Activated CD4-positive, CD25-positive, alpha-beta regulatory T cell treated with anti-CD3 and anti-CD28 coated beads, Interleukin-2, amount 50 U/mL, for 72 hours (primary cell): ENCODE measurements at regions not wholly inside any gene's neighbourhood (a gene's known extent, or its start where the extent isn't known, plus 50 kb on each side); places are given as distances from the start of the nearest gene placed in this dataset.

Experiments
- DNase-seq: peaks from one replicate; pipeline ENCODE4 v3.0.0; 2021

DNA sequence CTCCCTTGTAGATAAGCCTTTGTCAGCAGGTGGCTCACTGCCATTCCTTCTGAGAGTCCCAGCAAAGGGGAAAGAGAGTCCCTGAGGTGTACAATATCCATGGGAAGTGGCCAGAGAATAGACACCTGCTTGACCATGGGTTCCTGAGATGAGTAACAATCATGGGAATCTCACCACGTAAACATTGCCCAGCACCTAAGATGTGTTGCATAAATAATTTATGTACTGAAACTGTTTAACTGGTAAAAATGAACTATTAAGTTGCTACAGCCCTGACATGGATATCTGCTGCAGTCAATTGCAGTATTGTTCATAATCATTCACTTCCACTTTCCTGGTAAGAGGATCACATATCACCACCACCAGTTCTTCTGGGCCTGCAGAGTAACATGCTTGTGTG lies 123.8 kb upstream of the INHBA start:
- no peak for DNase-seq

DNA sequence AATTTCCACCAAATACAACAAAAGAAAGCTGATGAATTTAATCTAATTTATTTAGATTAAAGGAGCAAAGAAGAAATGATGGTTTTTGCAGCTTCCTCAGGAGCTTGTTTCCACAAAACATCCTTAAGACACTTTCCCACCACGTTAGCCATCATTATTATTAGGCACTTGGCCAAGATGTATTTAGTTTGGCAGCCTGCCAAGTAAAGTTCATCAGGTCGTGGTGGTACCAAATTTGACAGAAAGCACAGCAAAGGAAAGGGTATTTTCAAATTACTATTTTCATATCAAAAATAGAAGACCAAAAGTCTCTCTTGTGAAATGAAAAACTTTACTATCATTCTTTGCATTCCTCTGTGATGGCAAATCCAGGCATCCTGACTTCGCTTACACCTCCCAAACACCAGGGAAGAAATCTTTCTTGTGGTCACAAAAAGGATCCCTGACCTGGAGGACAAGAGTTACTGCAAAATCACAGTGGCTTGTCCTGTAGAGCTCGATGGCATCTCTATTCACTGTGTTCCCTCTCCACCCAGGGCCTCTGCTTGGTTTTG lies 123.1 kb upstream of the INHBA start:
- DNase-seq = no peak

DNA sequence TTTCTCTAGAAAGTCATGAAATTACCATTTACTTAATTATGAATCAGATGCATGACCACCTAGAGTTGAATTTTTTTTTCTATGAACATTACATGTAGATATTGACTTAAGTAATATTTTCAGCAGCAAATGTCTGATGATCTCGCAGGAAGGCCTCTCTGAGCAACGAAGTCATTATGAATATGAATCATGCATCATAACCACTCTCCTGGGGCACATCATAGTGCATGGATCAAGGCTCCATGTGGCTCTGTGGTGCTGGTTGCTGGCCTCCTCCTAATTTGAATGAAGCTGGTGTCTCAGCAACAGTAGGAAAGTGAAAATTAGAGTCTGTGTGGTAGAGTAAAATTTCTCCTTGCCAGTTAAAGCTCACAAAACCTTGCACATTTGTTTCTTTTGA lies 121.4 kb upstream of the INHBA start:
- DNase-seq = no peak

DNA sequence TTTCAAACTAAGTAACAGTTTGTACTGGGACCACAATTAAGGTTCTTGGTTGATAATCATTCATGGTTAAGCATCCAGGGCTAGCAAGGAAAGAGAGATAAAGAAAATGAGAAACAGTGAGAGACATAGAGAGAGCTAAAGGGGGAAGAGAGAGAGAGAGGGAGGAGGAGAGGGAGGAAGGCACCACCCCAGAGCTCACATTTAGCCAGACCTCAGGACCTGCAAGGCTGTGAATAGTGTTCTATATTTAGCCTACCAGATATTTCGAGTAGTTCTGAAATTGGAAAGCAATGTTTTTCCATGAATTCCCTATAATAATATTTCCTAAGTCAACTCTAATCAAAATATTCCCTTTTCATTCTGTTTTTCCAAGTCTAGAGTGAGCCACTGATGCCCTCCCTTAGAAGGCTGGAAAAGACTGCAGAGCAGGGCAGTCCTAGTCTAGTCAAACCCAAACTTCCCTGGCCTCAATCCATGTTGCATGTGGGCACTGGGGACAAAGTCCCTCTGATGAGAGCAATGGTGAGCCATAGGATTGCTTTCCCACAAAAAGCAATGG lies 119.4 kb upstream of the INHBA start:
- DNase-seq = no peak

DNA sequence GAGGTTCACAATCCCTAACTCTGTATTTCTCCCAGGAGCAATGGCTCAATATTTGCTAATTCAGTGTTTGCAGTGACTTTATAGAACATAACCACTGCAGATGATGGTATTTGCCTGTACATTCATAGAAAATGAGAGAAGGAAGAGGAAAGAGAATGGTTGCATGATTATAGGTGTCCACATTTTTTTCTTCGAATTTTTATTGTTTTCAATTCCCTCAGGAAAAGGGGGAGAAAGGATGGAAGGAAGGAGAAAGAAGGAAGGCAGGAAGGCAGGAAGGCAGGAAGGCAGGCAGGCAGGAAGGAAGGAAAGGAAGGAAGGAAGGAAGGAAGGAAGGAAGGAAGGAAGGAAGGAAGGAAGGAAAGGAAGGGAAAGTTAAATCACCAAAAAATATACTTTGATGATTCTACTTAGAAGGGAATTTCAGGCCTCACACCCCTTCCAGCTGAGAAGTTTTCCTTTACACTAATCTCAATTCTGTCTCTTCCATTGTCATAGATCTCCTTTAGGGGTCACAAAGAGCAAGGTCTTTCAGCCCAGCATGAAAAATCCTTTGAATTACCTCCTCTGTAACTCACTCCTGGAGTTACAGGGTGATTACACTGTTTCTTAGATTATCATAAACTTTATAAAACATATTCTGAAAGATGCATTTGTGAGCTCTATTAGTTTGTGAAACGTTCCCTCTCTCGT lies 118.8 kb upstream of the INHBA start:
- DNase-seq = no peak

DNA sequence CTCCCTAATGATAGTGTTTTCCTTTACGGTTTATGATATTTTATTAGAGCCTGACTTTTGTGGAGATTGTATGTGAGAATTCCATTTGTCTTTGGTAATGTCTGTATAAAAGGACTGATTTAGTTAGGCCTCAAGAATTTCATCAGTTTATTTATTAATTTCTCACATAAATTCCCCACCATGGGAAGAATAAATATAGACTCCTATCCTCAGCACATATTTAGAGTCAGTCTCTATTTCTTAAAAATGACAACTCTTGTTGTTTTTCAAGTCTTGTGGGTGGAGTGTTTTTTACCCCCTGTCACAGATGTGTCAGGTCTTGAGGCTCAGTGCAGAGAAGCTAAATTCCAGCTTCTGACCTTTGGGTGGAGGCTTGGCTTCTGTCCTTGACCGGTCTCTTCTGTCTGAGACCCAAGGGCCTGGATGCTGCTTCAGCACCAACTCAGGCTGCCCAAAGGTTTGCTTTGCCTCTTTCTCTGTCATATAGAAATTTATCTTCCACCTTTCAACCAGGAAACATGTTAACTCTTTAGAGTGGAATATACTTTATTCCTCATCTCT lies 117.3 kb upstream of the INHBA start:
- DNase-seq = no peak

DNA sequence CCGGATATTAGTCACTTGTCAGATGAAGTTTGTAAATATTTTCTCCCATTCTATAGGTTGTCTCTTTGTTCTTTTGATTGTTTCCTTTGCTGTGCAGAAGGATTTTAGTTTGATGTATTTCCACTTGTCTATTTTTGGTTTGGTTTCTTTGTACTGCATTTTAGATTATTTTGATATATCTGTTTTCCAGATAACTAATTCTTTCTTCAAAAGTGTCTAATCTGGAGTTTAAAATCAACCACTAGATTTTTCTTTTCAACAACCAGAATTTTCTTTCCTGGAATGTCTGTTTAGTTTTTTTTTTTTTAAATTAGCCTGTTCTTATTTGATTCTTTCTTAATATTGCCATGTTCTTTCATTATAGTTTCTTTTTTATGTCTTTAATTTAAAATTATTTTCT lies 116.8 kb upstream of the INHBA start:
- no peak for DNase-seq

DNA sequence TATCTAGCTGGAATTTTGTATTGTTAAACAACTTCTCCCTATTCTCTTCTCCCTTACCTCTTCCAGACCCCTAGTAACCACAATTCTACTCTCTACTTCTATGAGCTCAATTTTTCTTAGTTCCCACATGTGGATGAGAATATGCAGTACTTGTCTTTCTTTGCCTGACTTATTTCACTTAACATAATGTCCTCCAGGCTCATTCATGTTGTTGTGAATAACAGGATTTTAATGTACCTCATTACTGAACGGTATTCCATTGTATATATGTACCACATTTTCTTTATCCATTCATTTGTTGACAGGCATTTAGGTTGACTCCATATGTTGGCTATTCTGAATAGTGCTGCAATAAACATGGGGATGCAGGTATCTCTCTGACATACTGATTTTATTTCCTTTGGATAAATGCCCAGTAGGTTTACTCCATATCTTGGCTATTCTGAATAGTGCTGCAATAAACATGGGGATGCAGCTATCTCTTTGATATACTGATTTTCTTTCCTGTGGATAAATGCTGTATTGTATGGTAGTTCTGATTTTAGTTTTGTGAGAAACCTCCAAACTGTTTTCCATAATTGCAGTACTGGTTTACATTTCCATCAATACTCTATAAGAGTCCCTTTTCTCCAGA lies 116.0 kb upstream of the INHBA start:
- no peak for DNase-seq

DNA sequence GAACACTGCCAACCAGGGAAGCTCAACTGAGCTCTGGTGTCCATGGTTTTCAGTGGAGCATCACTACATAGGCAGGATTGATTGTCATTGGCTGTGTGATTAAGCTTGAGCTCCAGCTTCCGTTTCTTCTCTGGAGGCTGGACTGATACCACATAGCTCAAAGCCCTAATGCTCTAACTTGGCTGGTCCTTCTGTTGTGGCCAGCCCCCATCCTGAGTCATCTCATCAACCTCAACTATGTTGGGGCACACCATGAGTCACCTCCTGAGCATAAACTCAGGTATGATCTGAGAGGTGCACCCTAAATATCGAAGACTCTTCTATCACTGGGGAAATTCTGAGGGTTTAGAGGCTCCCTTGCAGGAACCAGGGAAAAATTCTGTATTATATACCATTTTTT lies 114.5 kb upstream of the INHBA start:
- no peak for DNase-seq

DNA sequence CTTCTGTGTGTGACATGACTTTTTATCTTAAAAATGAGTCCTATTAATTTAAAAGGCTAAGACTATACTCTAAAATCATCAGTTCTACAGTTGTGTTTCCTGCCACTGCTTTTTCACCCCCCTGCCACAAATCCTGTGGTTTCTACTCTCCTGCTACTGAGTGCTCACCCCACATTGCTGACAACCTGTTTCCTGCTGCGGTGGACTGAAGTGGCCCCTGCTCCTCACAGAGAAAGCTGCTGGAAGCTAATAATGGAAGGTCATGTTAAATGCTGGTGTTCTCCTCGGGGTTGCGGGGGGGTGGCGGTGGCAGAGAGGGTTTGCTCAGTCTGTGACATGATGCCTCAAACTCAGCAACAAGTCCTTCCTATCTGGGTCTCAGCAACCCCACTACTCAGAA lies 113.2 kb upstream of the INHBA start:
- DNase-seq = no peak

DNA sequence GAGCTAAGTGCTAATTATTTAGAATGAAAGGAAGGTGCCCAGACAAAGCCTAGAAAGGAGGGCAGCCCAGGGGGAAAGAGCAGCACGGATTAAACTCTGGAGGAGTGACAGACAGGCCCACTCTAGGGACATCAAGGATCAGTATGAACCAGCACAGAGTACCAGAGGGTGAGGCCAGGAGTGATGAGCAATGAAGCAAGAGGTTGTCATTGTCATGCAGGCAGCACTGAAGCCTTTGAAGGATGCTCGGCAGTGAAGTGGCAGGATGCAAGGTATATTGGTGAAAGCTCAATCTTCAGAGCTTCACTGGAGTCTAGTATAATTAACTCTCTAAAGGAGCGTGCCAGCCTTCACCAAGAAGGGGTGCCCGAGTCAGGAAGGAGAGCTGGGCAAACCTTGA lies 112.0 kb upstream of the INHBA start:
- no peak for DNase-seq

DNA sequence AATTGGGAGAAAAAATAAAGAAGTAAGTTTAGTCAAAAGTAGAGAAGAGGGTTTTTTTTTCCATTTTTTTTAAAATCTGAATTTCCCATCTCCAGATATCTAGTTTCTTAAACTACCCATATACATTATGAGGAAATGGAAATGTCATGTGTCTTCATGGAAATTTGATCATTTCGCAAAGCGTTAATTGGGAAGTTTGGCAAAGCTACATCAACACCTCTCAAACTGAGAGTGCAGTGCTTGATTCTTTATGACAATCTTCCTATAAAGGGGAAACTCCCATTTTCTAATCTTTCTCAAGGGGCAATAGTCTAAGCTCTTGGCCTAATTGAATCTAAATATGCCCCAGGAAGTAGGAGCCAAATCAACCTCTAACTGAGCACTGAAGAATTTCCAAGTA lies 110.4 kb upstream of the INHBA start:
- no peak for DNase-seq

DNA sequence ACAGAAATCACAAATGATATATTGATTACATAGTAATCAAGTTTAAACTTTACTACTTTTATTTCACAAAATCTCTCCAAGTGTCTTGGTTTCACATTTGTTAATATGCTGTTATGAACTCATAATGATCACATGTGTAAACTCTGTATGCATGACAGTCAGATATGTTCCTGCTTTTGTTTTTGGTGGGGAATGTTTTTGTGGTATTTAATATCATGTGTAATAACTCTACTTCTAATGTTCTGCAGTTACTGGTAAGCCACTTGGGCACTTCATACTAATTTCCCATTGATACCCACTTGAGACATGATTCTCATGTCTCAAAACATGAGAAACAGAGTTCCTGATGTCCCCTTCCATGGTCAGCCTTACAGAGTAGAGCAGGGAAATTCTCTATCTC lies 109.1 kb upstream of the INHBA start:
- no peak for DNase-seq

DNA sequence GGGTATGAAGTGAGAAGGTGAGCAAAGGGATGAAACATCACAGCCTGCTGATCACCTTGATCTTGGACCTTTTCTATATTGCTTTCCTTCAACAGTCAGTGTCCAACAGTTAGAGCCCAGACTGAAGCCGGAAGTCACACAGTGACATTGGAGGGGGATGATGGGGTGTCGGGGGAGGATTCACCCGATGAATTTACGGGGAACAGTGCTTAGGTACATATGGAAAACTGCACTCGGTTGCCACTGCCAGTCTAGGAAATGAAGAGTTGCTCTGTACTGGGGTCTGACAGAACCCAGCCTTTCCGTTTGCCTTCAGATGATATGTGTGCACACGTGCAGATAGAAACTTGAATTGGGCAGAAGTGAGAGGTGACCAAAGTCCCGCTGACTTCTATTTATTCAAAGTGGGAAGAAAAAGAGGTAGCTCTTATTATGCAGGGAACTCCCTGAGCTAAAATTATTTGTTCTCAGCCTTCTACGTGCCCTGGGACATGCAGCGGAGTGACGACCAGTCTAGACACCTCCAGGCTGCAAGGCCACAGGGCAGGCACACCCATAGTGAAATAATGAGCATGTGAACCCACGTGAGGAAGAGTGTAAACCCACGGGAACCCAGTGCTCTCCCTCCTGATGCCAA lies 107.2 kb upstream of the INHBA start:
- no peak for DNase-seq

DNA sequence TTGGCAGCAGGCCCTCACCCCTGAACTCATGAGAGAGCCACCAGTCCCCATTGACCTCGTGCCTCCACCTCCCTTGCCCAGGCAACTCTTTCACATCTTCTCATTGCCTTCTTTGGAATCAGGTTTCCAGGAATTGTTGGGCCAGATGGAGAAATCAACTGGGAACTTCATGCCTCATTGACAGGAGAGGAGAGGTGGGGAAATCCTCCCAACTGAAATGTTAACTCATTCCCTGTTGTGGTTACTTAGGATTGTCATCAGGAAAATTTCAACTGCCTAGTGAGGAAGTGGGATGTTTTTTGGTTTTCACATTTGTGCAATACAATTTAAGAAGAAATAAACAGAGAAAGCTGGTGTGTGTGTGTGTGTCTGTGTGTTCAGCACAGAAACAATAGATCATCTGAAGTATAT lies 106.6 kb upstream of the INHBA start:
- DNase-seq = no peak

DNA sequence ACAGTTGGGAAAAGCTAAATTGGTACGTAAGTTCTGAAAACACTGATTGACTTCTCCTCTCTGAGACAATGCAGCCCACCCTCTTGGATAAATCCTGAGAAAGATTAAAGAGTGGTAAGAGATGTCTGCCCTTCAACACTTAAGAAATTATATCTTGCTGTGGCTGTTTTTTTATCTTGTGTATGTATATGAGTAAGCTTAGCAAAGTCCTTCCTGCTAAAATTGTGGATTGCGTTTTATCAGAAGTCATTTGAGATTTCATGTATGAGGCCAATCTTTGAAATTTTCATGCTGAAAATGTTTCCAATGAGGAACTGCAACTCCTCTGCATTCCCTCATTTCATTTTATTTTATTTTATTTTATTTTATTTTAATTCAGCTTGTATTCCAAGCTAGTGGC lies 106.2 kb upstream of the INHBA start:
- DNase-seq = no peak

DNA sequence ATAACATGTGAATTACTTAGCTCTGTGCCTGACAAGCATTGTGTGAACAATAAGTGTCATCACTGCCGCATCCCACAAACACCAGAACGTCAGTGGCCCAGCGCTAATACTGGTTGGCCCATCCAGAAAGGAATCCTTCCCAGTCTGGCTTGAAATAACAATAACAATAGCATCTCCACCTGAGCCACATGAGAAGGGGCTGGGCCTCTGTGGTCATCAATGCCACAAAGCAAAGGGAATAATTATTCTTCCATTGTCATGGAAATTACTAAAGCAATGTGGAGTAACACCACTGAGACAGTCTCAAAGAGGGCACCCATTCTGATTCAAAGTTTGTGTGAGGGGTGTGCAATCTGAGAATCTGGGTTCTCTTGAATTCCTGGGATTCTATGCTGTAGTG lies 105.7 kb upstream of the INHBA start:
- no peak for DNase-seq

DNA sequence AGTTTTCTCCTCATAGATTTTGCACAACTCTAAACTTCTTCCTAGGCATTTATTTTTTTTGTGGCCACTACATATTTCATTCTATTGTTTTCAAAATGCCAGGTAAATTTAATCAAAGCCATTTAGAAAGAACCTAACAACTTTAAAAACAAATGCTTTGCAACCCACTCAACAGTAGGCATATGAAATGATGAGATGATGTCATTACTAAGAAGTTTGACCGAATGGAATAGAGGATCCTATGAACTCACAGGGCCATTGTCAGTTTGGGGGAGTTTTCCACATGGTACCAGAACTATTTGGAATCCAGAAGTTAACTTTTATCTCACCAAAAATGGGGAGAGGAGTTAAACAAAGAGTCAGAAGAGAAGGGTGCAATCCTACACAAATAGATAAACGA lies 100.7 kb upstream of the INHBA start:
- DNase-seq = no peak

DNA sequence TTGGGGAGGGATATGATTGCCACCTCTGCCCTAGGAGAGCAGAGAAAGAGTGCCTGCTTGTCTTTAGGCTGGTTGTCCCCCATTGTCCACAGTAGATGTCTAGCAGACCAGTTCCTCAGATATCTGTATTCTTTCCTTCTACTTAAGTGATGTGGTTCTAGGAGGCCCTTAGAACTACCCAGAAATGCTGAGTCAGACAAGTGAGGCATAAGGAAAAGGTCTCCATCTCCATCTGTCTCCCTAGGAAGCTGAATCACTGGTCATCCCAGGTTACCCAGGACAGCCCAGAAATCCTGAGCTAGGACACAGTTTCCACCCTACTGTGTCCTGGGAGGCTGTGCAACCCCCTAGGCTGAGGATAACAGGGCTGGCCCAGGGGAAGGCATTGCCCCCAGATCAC lies 93.4 kb upstream of the INHBA start:
- no peak for DNase-seq

DNA sequence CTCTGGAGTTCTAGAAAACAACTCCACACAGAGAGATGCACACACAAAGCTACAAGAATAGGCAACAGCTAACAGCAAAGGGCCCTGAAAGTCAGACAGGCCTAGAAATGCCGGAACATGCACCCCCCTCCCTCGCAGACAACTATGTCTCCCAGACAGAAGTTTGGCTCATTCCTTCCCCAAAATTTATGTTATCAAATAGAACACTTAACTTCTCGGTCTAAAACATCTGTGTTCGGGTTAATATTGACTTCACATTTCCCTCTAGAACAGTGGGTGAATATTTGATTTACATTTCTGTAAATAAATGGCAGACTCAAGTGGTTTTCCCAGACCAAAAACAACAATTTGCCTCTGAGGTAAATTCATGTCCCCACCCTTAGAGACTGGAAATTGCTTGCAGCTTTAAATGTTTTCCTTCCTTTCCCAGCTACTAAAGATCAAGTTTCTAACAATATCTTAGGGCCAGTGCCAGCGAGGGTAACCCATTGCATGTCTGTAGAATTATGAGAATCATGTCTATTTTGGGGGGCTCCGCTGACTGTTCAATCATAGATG lies 92.5 kb upstream of the INHBA start:
- no peak for DNase-seq

DNA sequence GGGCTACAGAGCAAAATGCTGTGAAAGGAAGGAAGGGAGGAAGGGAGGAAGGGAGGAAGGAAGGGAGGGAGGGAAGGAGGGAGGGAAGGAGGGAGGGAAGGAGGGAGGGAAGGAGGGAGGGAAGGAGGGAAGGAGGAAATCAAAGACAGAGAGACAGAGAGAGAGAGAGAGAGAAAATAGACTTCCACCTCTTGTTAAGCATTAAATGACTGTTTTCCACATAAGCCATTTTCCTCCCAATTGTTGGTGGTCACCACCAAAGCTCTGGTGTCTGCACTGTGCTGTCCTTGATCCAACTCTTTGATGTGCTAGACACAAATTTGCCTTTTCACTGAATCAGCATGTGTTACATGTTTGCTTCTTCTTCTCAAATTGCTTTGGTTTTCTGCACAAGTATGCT lies 90.7 kb upstream of the INHBA start:
- DNase-seq = no peak

DNA sequence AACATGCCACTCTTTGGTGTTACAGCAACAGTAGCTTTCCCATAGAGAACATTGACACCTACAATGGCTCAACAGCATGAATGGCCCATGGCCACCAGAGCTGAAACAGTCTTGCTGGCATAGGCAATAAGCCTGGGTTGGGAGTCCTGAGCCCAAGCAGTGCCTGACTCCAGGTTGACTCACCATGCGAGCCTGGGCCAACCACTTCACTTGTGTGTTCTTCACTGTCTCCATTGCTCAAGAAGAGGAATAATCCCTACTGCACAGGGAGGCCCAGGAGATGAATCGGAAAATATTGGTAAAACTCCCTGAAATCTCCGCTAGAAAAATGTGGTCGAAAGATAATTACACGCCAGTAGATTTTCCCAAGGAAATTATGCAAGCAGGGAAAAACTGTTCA lies 89.2 kb upstream of the INHBA start:
- DNase-seq = no peak

DNA sequence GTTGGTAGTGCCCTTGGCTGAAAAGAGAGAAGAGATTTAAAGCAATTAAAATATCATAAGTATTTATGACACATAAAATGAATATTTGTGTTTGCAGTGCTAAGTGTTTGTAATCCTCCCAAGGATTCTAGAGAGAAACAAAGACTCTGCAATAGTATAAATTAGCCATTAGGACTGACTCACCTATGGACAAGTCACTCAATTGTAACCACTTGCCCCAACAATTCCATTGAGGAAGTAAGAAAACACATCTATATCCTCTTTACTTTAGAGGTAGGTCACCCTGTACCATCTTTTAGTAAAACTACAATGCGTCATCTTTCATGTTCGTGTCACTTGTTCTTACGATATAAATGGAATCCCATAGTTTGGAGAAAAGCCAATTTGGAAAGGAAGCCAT lies 85.7 kb upstream of the INHBA start:
- DNase-seq = no peak
